ENCODE measurements at regions not wholly inside any gene's neighbourhood (a gene's known extent, or its start where the extent isn't known, plus 50 kb on each side); places are given as distances from the start of the nearest gene placed in this dataset.

DNA sequence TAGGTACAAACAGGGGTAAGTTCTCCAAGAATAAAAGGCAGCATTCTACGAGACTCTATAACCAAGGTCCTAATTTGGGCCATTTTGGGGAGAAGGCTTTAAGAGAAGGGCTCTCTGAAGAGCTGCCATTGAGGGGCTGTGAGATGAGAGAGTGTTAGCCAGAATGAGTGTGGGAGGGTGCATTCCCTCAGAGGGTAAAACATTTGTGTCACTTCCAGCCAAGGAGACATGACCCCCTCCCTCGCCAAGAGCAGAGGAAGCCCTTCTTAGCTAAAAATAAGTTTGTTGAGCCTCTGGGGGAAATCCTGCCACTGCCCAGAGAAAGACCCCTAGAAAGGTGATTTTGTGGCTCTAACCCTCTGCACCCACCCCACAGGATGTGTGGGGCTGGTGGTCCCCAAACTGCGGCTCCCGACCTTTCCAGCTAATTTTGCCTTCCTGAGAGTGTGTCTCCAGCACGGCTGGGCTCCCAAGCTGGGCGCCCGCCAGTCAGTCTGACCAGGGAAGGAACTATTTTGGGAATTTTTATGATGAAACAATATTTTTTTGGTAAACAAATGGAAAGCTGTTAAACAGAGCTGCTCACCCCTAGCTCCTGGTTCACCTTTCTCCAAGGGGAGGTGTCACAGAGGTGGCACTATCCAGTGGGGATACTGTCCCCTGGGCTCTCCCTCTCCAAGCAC, 65.9 kb upstream of the JDP2 start:
- Mint-ChIP-seq H3K27ac (no peak overlapping the region), H3K36me3 (ENCODE audit: low read depth) (no peaks in the 10 kb centered on the region), H3K4me1 (ENCODE audit: low read depth) (peaks cover 14% of the 10 kb centered on the region), H3K9me3 (no peaks in the 10 kb centered on the region), H3K27me3 (peaks cover 7% of the 10 kb centered on the region), H3K4me3 (no peak overlapping the region)
- intact Hi-C loops (cut with micrococcal nuclease) = no loop called here

DNA sequence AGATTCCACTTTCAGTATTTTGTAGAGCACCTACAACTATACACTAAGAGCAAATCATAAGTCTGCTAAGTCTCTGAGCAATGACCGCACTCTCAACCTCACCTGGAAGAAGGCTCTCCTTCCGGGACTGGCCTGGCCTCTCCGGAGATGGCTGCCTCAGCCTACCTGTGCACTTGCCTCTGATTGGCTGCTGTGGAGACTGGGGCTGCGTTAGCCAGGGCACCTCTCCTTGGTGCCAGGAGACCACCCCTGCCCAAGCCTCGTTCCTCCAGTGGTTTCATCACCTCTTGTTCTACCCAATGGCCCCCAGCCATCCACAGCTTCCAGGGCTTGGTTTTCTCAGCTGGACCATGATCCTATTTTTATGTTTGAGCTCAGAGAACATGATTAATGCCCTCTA, 64.7 kb upstream of the JDP2 start:
- Mint-ChIP-seq H3K4me1 (ENCODE audit: low read depth) (peaks cover 19% of the 10 kb centered on the region), H3K36me3 (ENCODE audit: low read depth) (no peaks in the 10 kb centered on the region), H3K9me3 (no peaks in the 10 kb centered on the region), H3K27me3 (peaks cover 7% of the 10 kb centered on the region), H3K27ac (no peak overlapping the region), H3K4me3 (no peak overlapping the region)
- intact Hi-C loops (cut with micrococcal nuclease) = no loop called here

DNA sequence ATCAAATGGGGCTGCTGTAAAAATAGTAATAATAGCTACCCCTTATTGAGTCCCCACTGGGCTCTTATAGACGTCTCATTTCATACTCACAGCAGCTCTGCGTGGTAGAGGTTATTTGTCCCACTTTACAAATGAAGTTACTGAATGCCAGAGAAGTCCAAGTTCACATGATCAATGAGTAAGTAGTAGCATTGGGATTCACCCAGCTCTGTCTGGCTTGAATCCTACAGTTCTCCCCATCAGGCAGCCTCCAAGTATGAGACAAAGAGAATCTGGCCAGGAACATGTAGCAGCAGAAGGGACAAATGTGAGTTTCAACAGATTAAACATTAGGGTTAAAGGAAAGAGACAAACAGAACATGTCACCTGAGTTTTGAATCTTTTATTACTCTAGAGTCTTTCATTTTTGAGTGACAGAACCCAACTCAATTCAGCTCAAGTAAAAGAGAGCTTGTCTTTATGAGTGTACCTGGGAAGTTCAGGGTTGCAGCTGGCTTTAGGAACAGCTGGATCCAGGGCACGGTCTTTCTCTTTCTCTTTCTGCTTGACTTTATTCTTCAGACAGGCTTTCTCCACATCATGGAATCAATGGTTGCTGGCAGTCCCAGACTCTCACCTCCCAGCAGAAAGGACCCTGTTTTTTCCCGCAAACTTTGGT, 64.1 kb upstream of the JDP2 start:
- no peak overlapping the region for H3K4me3 Mint-ChIP-seq
- intact Hi-C loops (cut with micrococcal nuclease) = no loop called here

DNA sequence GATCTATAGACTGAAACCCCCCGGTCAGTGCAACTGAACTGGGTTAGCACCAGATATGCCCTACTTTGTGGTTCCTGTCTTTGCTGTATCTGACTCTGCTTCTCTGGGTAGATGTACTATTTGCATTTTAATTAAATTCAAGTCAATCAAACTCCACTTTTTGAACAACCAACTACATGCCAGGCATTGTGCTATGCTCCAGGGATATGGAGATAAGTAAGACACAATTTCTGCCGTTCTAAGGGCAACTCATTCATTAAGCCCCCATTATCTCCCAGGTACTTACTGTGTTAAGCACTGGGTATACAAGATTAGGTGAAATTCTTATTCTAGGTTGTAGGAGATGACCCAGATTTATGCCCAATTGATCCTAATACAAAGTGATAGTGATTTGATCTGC, 62.7 kb upstream of the JDP2 start:
- H3K4me3 Mint-ChIP-seq = no peak overlapping the region
- H3K36me3 Mint-ChIP-seq (ENCODE audit: low read depth) = no peaks in the 10 kb centered on the region
- H3K27ac Mint-ChIP-seq = no peak overlapping the region
- H3K27me3 Mint-ChIP-seq = peaks cover 7% of the 10 kb centered on the region
- H3K9me3 Mint-ChIP-seq = no peaks in the 10 kb centered on the region
- peaks cover 28% of the 10 kb centered on the region for H3K4me1 Mint-ChIP-seq (ENCODE audit: low read depth)
- intact Hi-C loops (cut with micrococcal nuclease) = no loop called here

More for the DNA sequence above, 64.1 kb upstream of the JDP2 start:
- Mint-ChIP-seq H3K9me3 (no peaks in the 10 kb centered on the region), H3K27ac (no peak overlapping the region), H3K36me3 (ENCODE audit: low read depth) (no peaks in the 10 kb centered on the region), H3K27me3 (peaks cover 7% of the 10 kb centered on the region), H3K4me1 (ENCODE audit: low read depth) (peaks cover 19% of the 10 kb centered on the region)

DNA sequence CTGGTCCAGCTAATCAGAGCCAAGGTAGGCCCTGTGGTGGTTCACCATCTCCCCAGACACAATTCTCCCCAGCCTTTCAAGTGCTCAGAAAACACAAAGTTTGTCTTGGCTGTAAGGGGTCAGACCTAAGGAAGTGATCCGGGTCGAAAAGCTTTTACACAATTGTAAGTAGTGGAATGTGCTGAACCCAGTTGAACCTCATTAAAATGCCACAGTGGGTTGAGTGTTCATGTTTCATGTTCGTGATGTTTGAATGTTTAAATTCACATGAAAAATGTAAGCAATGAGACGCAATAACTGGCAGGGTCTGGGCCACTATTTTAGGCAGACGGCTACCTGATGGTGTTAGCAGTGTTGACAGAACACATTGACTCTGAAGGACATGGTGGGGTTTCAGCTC, 60.9 kb upstream of the JDP2 start:
- Mint-ChIP-seq H3K4me3 (no peak overlapping the region), H3K27me3 (peaks cover 7% of the 10 kb centered on the region), H3K9me3 (no peaks in the 10 kb centered on the region), H3K4me1 (ENCODE audit: low read depth) (peaks cover 42% of the 10 kb centered on the region), H3K27ac (no peak overlapping the region), H3K36me3 (ENCODE audit: low read depth) (no peaks in the 10 kb centered on the region)
- intact Hi-C loops (cut with micrococcal nuclease) = no loop called here

DNA sequence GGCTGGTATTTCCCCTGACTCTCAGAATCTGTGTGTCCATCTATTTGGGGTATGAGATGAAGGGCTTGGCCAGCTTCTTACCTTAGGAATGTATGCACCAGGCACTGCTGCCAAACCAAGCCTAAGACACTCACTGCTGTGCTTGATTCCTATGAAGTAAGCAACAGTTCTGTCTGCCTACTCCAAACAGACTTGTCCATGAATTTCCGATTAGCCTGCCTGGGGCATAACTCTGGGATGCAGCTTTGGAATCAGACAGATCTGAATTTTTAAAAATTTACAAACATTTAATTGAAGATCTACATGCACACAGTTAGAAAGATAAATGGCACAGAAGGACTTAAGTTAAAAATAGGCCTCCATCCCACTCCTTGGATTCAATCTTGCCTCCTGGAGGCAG, 59.5 kb upstream of the JDP2 start:
- H3K4me3 Mint-ChIP-seq = no peak overlapping the region
- H3K9me3 Mint-ChIP-seq = no peaks in the 10 kb centered on the region
- peaks cover 4% of the 10 kb centered on the region for H3K27me3 Mint-ChIP-seq
- H3K36me3 Mint-ChIP-seq (ENCODE audit: low read depth) = no peaks in the 10 kb centered on the region
- intact Hi-C loops (cut with micrococcal nuclease) = no loop called here
- H3K4me1 Mint-ChIP-seq (ENCODE audit: low read depth) = peaks cover 55% of the 10 kb centered on the region
- H3K27ac Mint-ChIP-seq = no peak overlapping the region

DNA sequence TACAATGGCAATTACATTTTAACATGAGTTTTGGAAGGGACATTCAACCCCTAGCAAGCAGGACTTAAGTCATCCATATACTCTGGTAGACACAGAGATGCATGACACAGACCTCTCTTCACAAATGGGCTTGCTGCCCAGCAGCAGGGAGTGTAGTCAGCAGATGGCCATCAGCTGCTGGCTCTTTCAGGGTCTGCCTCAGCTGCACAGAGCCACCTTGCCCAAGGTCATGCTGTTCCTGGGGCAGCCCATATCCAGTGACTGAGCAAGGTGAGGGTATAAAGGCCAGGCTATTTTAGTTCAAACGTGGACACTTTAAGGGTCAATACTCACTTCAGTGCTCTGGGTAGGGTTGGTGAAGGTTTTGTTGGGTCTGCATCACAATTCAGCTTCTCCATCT, 58.3 kb upstream of the JDP2 start:
- H3K9me3 Mint-ChIP-seq = no peaks in the 10 kb centered on the region
- peak overlapping the region; percentile 5 for H3K27ac Mint-ChIP-seq
- intact Hi-C loops (cut with micrococcal nuclease) = no loop called here
- no peak overlapping the region for H3K4me3 Mint-ChIP-seq
- H3K27me3 Mint-ChIP-seq = peaks cover 2% of the 10 kb centered on the region
- peaks cover 51% of the 10 kb centered on the region for H3K4me1 Mint-ChIP-seq (ENCODE audit: low read depth)
- no peaks in the 10 kb centered on the region for H3K36me3 Mint-ChIP-seq (ENCODE audit: low read depth)

DNA sequence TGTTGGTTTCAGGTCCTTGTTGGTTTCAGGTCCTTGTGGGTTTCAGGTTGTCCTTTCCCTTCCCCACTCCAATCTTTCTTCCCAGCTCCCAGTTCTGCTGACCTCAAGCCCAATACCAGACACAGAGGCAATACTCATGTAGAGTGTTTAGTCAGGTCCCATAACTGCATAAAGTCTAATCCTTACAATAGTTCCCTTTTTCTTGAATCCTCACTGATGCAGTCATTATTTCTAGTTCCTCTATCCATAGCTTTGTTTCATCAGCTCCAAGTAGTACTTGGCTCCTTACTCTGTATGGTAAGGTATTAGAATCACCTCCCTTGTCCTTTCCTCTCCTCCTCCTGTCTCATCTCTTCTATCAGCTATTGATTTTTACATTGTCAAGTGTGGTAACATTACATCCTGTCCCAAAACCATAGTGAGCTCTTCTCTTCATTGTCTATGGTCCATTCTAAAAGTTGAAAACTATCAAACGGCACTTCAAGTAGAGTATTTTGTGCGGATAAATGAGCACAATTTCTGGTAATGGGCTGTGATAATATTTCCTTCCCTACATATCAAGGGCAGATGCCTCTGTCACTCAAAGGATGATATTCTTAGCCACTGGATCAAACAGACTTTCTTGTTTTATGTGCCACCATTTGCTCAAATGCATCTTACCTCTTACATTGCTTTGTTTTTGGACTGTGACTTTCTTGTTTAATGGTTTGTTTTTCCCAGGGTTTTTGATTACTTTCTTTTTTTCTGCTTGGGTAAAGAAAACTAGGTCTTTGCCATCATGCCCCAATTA, 57.2 kb upstream of the JDP2 start:
- H3K27ac Mint-ChIP-seq = peak overlapping the region; percentile 5

DNA sequence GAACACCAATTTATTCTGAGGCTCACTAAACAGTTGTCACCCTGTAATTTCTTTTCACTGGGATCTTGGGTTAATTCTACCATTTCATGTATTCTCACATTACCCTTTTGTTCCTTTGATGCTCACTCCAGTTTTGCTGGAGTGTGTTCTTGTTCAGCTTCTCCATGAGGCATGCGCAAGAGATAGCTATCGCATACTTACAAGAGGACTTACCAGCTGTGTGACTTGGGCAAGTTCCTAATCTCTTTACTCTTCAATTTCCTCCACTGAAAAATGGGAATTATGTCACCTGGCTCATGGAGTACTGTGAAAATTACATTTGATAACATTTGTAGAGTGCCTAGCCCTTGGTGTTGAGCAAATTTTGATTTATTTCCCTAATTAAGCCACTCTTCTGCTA, 56.5 kb upstream of the JDP2 start:
- Mint-ChIP-seq H3K27ac (no peak overlapping the region), H3K9me3 (peaks cover under 1% of the 10 kb centered on the region), H3K36me3 (ENCODE audit: low read depth) (no peaks in the 10 kb centered on the region), H3K27me3 (no peaks in the 10 kb centered on the region), H3K4me3 (no peak overlapping the region), H3K4me1 (ENCODE audit: low read depth) (peaks cover 41% of the 10 kb centered on the region)
- intact Hi-C loops (cut with micrococcal nuclease) = no loop called here

More for the DNA sequence above, 57.2 kb upstream of the JDP2 start:
- Mint-ChIP-seq H3K4me1 (ENCODE audit: low read depth) (peaks cover 46% of the 10 kb centered on the region), H3K9me3 (no peaks in the 10 kb centered on the region), H3K36me3 (ENCODE audit: low read depth) (no peaks in the 10 kb centered on the region), H3K27me3 (no peaks in the 10 kb centered on the region), H3K4me3 (no peak overlapping the region)
- intact Hi-C loops (cut with micrococcal nuclease) = no loop called here

DNA sequence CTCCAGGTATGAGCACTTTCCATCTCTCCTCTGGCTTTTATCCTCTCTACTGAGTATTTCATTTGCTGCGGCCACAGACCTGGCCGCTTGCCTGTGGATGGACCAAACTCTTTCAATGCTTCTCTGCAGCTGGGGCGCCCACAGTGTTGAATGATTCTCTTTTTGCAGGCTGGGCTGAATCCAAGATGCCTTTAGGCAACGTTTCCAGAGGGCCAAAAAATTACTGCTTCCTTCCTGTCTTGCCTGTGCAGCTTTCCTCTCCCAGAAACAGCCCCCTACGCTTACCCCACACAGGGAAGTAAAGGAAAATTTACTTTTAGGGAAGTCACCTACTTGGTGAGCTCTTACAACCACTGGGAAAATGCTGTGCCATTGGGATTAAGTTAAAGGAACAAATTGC, 55.6 kb upstream of the JDP2 start:
- Mint-ChIP-seq H3K27me3 (no peaks in the 10 kb centered on the region), H3K36me3 (ENCODE audit: low read depth) (no peaks in the 10 kb centered on the region), H3K4me1 (ENCODE audit: low read depth) (peaks cover 40% of the 10 kb centered on the region), H3K27ac (no peak overlapping the region), H3K9me3 (peaks cover 5% of the 10 kb centered on the region), H3K4me3 (no peak overlapping the region)
- intact Hi-C loops (cut with micrococcal nuclease) = no loop called here

DNA sequence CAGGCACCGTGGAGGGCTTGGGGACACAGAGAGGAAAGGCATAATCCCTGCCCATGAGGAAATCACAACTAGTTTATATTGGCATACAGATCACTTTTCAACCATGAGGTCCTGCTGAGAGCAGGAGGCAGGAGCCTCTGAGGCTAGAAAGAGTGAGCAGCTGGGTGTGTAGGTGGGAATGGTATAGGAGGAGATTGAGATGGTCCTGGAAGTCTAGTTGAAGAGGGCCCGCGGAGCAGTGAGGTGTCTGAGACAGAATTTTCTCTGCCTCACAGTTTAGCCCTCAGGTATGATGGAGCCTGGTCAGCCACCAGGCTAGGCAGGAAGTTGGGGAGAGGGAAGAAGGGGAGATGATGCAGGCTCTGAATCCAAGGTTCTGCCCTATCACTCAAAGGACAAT, 54.7 kb upstream of the JDP2 start:
- H3K36me3 Mint-ChIP-seq (ENCODE audit: low read depth) = no peaks in the 10 kb centered on the region
- intact Hi-C loops (cut with micrococcal nuclease) = no loop called here
- peak overlapping the region; percentile 14 for H3K27ac Mint-ChIP-seq
- peaks cover 5% of the 10 kb centered on the region for H3K9me3 Mint-ChIP-seq
- no peaks in the 10 kb centered on the region for H3K27me3 Mint-ChIP-seq
- H3K4me1 Mint-ChIP-seq (ENCODE audit: low read depth) = peaks cover 37% of the 10 kb centered on the region
- no peak overlapping the region for H3K4me3 Mint-ChIP-seq

DNA sequence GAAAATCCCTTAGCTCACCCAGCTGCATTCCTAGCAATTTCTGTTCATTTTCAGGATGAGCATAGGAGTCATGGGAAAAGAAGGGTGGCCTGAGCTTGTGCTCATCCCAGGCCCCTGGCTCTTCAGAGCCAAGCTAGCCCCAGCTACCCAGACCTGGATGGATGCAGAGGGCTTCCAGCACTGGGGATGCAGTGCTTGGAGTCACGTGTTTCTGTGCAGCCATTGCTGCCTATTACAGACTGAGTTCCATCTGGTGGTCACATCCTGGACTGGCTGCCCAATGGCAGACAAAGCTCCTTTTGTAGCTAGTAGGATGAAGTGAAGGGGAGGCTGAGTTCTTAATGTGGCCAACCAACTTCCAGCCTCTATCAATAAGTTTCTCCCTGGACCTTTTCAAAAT, 54.2 kb upstream of the JDP2 start:
- intact Hi-C loops (cut with micrococcal nuclease) = no loop called here
- Mint-ChIP-seq H3K27me3 (no peaks in the 10 kb centered on the region), H3K4me3 (no peak overlapping the region), H3K4me1 (ENCODE audit: low read depth) (peaks cover 37% of the 10 kb centered on the region), H3K36me3 (ENCODE audit: low read depth) (no peaks in the 10 kb centered on the region), H3K27ac (peak overlapping the region; percentile 14), H3K9me3 (peaks cover 5% of the 10 kb centered on the region)

DNA sequence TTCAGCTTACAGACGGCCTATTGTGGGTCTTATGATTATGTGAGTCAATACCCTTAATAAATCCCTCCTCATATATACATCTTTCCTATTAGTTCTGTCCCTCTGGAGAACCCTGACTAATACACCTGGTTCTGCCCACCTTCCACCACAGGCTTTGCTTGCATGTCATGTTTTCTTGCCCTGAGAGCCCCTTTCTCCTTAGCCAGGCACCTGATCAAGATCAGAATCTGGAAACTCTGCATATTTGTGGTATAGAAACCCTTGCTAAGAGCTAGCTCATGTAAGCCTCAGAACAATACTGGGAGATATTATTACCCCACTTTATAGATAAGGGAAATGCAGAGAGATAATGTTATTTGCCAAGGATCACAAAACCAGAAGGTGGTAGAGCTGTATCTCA, 52.9 kb upstream of the JDP2 start:
- no peak overlapping the region for H3K4me3 Mint-ChIP-seq
- no peak overlapping the region for H3K27ac Mint-ChIP-seq
- H3K9me3 Mint-ChIP-seq = peaks cover 5% of the 10 kb centered on the region
- intact Hi-C loops (cut with micrococcal nuclease) = no loop called here
- H3K27me3 Mint-ChIP-seq = no peaks in the 10 kb centered on the region
- peaks cover 30% of the 10 kb centered on the region for H3K4me1 Mint-ChIP-seq (ENCODE audit: low read depth)
- no peaks in the 10 kb centered on the region for H3K36me3 Mint-ChIP-seq (ENCODE audit: low read depth)

DNA sequence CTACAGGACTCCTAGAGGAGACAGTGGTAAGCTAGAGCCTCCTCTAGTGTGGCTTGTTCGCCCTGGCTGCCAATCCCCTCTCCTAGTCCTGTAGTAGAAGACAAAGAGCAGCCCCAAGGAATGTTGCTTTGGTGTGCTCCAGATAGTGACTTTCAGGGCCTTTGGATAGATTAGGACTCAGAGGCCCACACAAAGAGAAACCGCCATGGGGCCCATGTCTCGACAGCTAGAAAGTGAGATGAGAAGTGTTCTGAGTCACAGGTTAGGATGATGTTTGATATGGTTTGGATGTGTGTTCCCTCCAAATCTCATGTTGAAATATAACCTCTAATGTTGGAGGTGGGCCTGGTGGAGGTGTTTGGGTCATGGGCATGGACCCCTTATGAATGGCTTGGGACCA, 51.8 kb upstream of the JDP2 start:
- intact Hi-C loops (cut with micrococcal nuclease) = no loop called here
- Mint-ChIP-seq H3K4me3 (no peak overlapping the region), H3K4me1 (ENCODE audit: low read depth) (peaks cover 19% of the 10 kb centered on the region), H3K36me3 (ENCODE audit: low read depth) (no peaks in the 10 kb centered on the region), H3K9me3 (peaks cover 5% of the 10 kb centered on the region), H3K27me3 (no peaks in the 10 kb centered on the region), H3K27ac (no peak overlapping the region)

Data from dendritic cell treated with granulocyte-macrophage colony-stimulating factor and Interleukin-4, amounts not matched to agents 40 ng/mL and 50 ng/mL, for 4 days (primary cell).